Fibroblast of pulmonary artery (primary cell): ENCODE measurements at regions not wholly inside any gene's neighbourhood (a gene's known extent, or its start where the extent isn't known, plus 50 kb on each side); places are given as distances from the start of the nearest gene placed in this dataset.

ENCODE experiments used
- DNase-seq: peaks from one replicate; pipeline ENCODE4 v3.0.0-alpha.2; 2010; ENCODE audit warnings: low read depth
- H3K4me3 ChIP-seq: replicated peaks from 2 replicates; pipeline ENCODE4 v1.5.1; 2011; ENCODE audit warnings: low read depth, mild to moderate bottlenecking, control low read depth, low read length, moderate library complexity
- CTCF ChIP-seq: IDR thresholded peaks from 2 replicates; pipeline ENCODE4 v1.5.1; 2011; ENCODE audit warnings: mild to moderate bottlenecking, control low read depth, low read length, inconsistent platforms; ENCODE audit errors: missing control alignments

- DNase-seq = no peak
- no peak overlapping the region for H3K4me3 ChIP-seq
- no peak for TF ChIP-seq CTCF
Measured at GRCh38 chr4:126731062-126731461, 901.7 kb upstream of the INTU start.

GRCh38 chr4:126733301-126733700 is 899.5 kb upstream of the INTU start:
- H3K4me3 ChIP-seq = no peak overlapping the region
- no peak for TF ChIP-seq CTCF

GRCh38 chr4:126734465-126734864 is 898.3 kb upstream of the INTU start:
- H3K4me3 ChIP-seq = no peak overlapping the region
- TF ChIP-seq CTCF = no peak
- no peak for DNase-seq

More at GRCh38 chr4:126733301-126733700, 899.5 kb upstream of the INTU start:
- peak; percentile 7 for DNase-seq

GRCh38 chr4:126735294-126736132 is 897.2 kb upstream of the INTU start:
- no peak for DNase-seq
- no peak overlapping the region for H3K4me3 ChIP-seq
- TF ChIP-seq CTCF = no peak

- no peak for TF ChIP-seq CTCF
- no peak overlapping the region for H3K4me3 ChIP-seq
- no peak for DNase-seq
Measured at GRCh38 chr4:126736133-126736518, 896.6 kb upstream of the INTU start.

- TF ChIP-seq CTCF = no peak
- DNase-seq = no peak
- H3K4me3 ChIP-seq = no peak overlapping the region
Measured at GRCh38 chr4:126737899-126738526, 894.7 kb upstream of the INTU start.
